ENCODE measurements at regions not wholly inside any gene's neighbourhood (a gene's known extent, or its start where the extent isn't known, plus 50 kb on each side); places are given as distances from the start of the nearest gene placed in this dataset.
"Not testable (repeated sequence)": the region's sequence is repeated elsewhere in the genome, so short reads cannot be mapped to it uniquely, and the experiment has no call there.

DNA sequence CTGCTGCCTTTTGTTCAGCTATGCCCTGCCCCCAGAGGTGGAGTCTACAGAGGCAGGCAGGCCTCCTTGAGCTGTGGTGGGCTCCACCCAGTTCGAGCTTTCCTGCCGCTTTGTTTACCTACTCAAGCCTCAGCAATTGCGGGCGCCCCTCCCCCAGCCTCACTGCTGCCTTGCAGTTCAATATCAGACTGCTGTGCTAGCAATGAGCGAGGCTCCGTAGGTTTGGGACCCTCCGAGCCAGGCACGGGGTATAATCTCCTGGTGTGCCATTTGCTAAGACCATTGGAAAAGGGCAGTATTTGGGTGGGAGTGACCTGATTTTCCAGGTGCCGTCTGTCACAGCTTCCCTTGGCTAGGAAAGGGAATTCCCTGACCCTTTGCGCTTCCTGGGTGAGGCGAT, 51.9 kb downstream of the DIPK2A start:
- not testable (repeated sequence) for DNase-seq

DNA sequence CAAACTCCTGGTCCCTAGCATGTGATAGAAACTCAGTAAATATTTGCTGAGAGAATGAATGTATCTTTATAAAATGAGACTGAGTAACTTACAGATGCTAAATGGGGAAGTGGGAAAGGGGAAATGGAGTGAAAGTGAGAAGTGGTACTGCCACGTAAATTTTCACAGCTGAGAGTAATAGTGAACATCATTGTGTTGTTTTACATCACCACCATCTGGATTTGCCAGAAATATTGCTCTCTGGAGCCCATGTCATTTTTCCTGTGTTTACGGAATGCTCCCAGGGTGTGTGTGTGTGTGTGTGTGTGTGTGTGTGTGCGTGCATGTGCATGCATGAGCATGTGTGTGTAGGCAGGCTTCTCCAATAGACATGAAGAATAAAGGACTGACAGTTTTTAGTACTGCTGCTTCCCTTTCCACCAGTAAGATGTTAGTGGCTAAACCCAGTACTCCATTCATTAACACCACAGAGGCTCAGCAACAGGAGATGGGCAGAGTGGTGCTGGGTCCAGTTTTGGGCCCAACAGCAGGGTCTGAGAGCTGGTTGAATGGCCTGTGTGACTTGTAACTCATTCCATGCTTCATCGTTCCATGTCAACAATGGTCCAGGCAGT, 57.3 kb downstream of the DIPK2A start:
- peak; percentile 53 for DNase-seq

- no peak for DNase-seq
Measured at GRCh38 chr3:144029769-144030168, 58.1 kb downstream of the DIPK2A start.

- no peak for DNase-seq
Measured at GRCh38 chr3:144031938-144032337, 60.3 kb downstream of the DIPK2A start.

DNA sequence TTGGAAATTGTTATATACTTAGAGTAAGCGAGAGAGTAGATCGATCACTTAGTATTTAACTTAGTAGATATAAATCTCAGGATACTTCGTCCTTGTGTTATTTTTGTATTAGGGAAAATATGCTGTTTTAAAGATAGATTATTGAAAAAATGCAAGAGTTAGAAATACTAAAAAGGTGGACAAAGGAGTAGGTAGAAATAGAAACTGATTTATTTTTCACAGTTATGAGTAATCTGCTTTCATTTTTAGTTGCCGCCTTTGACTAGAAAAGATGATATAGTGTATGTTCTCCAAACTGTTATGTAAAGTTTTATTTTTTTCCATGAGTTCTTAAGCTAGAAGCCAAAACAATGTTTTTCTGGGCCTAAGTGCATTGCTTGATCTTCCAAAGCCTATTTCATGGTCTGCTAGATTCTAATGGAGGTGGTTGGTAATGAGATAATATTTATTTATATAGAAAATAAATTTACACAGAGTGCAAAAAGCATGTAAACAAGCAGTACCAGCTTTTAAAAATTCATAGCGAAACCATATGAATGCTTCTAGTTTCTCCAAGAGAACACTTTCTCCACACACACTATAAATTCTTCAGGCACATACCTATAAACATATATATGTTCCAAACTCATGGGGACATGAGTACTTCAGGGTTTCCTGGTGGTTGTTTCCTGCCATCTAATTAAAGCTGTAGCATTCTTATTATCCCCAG, 61.1 kb downstream of the DIPK2A start:
- no peak for DNase-seq

DNA sequence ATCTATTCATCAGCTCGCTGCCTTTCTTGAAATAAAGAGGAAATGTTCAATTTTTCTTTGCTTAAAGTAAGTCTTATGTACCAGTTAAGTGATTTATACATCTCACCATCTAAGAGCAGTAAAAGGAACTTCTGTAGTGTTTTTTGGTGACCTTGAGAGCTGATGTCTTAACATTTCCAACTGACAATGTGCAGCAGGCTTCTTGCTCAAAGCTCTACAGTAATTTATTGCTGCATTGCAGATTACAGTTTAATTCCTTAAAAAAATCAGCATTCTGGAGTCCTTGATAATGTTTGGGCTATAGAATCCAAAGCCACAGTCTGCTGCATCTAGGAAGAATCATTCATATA, 61.6 kb downstream of the DIPK2A start:
- no peak for DNase-seq

- no peak for DNase-seq
Measured at GRCh38 chr3:144033863-144034262, 62.2 kb downstream of the DIPK2A start.

GRCh38 chr3:144034715-144035290, 63.2 kb downstream of the DIPK2A start:
- DNase-seq, result no peak

DNA sequence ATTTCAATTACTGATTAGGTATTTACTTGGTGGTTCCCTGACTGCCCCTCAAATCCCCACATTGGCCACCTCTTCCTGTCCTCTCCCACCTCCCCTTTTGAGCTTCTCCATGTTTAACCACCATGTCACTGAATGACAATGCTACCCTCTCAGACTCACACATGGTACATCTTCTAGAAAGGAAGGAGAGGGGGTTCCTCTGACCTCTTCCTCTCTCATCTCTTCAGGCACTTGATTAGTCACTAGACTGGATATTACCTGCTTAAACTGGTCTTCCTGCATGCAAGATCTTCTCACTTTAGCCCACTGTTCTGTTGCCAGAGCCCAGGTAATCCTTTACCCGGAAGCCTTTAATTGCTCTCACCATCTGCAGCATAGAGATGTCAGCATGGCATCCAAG, 64.9 kb downstream of the DIPK2A start:
- no peak for DNase-seq

DNA sequence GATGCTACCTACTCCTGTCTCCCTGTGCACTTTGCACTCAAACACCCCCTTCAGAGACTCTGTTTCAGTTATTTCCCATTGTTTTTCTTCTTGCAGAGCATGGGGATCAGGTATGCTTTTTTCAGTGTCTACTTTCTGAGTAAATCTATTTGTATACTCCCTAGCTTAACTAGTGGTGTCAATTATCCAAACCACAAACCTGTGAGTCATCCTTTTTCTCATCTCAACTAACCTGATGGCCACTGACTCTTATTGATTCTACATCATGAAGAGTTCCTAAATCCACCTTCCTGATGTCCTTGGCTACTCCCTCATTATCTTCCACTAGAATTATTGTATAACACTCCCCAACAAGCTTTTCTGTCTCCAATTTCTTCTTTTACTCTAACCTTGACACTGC, 68.0 kb downstream of the DIPK2A start:
- DNase-seq, result no peak

- no peak for DNase-seq
Measured at GRCh38 chr3:144041960-144042556, 70.4 kb downstream of the DIPK2A start.

GRCh38 chr3:144045766-144046165, 74.1 kb downstream of the DIPK2A start:
- no peak for DNase-seq

- DNase-seq, result no peak
Measured at GRCh38 chr3:144049374-144049773, 77.8 kb downstream of the DIPK2A start.

DNA sequence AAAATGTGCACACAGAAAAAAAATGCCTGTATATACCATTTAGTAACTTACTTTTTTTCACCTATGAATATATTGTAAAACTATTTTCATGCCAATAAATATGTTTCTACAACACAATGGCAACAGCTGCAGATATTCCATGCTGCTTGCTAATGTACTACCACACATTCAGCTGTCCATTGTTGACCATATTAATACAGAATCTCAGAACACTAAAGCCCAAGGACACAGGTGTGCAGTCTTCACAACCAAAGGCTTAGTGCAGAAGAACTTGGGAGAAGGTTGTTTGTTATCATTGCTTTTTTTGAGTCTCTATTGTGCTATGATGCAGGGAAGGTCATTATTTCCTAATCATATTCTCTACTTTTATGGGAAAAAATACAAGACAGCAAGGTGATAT, 79.6 kb downstream of the DIPK2A start:
- no peak for DNase-seq

DNA sequence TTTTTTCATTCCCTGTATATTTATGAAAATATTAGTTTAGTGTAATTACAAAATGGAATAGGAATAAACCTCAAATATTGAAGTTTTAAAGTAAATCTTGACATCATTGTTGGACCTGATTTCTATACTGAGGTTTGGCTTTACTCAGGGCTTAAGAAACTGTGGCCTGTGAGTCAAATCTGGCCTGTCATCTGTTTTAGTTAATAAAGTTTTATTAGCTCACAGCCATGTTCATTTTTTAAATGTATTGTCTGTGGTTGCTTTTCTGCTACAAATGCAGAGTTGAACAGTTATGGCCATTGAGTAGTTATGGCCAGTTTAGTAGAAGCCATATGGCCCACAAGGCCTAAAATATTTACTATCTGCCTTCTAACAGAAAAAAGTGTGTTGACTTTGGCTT, 80.7 kb downstream of the DIPK2A start:
- no peak for DNase-seq

- DNase-seq, result no peak
Measured at GRCh38 chr3:144053121-144053520, 81.5 kb downstream of the DIPK2A start.

GRCh38 chr3:144054766-144055165, 83.1 kb downstream of the DIPK2A start:
- DNase-seq, result no peak

DNA sequence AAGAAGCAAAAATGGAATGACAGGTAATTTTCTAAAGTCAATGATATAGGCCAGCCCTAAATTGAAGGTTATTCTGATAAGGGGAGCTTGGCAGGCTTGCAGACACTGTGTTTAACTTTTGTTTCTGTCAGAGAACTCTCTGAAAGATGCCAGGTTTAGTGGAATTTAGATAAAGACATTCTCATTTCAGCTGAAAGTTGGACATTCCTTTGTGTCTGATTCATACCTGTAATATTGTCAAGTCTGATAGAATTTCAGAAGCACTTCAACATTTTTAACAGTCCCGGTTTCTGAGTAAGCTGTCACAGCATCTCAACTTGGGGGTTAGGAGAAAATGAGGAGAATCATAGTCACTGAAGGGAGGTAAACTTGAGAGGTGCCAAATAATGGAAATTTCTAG, 84.0 kb downstream of the DIPK2A start:
- no peak for DNase-seq

- DNase-seq, result no peak
Measured at GRCh38 chr3:144058713-144059112, 87.1 kb downstream of the DIPK2A start.

DNA sequence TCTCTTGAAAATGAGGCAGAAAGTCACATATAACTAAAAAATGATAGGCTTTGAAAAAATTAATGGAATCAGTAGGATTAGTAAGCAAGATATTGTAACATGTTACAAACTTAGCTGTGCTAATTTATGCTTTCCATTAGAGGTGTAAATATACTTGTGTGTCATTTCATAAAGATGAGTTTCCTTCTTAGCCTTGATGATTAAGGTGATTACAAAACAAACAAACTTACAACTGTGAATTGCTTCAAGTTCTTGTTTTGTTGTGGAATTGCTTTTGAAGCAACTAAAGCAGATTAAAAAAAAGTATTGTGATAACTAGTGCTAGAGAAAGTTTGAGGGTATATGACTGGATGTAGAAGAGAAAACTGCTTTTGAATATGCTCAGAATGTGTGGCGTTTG, 87.9 kb downstream of the DIPK2A start:
- no peak for DNase-seq

- DNase-seq, result no peak
Measured at GRCh38 chr3:144060881-144061280, 89.3 kb downstream of the DIPK2A start.

DNA sequence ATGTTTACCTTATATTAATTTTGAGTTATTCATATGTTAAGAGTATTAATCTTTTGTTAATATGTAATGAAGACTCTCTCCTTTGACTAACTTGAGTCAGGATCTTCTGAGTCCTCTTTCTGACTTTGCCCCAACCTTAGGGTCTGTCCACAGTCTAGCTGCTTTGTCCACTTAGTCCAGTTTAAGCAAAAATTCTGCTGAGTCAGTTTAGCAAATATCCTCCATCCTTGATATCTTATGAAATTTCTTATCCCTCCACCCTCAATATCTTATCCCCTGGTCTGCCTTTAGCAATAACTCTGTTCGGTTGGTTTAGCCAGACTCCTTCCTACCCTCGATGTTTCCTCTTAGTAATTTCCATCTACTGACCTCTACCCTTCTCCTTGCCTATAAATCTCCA, 91.7 kb downstream of the DIPK2A start:
- no peak for DNase-seq

- no peak for DNase-seq
Measured at GRCh38 chr3:144067059-144067458, 95.4 kb downstream of the DIPK2A start.

DNA sequence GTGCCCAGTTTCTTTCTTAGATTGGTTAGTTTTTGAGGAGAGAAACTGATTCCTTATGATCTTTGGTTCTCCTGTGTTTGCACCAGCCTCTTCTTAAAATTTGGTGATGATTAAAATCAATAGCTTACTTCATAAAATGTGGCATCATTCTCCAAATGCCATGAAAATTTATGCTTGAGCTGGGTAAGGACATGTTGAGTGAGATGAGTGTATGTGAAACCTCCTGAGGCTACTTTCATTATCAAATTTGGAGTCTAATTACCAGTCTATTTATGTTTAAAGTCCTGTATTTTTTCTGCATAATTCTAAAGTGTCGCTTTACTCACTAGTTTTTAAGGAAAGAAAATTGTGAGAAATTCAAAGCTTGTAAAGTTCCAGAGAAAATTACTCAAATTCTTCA, 102.1 kb downstream of the DIPK2A start:
- no peak for DNase-seq

Data from CD4-positive, alpha-beta T cell treated with Interleukin-15 for 1 hour (primary cell).